Pulmonary artery endothelial cell (primary cell): ENCODE measurements at regions not wholly inside any gene's neighbourhood (a gene's known extent, or its start where the extent isn't known, plus 50 kb on each side); places are given as distances from the start of the nearest gene placed in this dataset.
"Not testable (repeated sequence)": the region's sequence is repeated elsewhere in the genome, so short reads cannot be mapped to it uniquely, and the experiment has no call there.

ENCODE experiments used
- DNase-seq: peaks from one replicate; pipeline ENCODE4 v3.0.0-alpha.2; 2011; ENCODE audit warnings: low read depth, low spot score

- no peak for DNase-seq
Observed at GRCh38 chr7:130845581-130846085, 111.6 kb upstream of the KLF14 start.

DNA sequence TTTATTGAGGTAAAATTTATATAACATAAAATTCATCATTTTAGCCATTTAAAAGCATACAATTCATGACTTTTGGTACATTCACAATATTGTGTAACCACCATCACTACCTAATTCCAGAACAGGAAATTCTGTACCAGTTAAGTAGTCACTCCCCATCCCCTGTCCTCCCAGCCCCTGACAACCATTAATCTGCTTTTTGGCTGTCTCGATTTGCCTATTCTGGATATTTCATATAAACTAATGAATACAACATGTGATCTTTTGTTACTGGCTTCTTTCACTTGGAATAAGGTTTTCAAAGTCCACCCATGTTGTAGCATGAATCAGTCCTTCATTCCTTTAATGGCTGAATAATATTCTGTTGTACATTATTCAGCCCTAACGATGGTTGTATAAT is 115.6 kb upstream of the KLF14 start:
- no peak for DNase-seq

DNA sequence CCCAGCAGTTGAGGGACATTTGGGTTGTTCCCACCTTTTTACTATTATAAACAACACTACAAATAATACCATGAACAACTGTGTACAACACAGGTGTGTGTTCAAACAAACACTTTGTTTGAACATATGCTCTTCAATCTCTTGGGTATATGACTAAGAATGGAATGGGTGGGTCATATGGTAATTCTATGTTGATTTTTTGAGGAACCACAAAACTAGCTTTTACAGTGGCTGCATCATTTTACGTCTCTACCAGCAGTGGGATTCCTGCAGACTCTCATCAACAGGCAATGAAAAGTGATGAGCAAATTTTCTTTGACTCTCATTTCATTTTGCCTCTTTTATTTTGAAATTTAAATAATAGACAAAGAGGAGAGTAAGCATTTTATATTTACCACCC is 116.9 kb upstream of the KLF14 start:
- DNase-seq = no peak

DNA sequence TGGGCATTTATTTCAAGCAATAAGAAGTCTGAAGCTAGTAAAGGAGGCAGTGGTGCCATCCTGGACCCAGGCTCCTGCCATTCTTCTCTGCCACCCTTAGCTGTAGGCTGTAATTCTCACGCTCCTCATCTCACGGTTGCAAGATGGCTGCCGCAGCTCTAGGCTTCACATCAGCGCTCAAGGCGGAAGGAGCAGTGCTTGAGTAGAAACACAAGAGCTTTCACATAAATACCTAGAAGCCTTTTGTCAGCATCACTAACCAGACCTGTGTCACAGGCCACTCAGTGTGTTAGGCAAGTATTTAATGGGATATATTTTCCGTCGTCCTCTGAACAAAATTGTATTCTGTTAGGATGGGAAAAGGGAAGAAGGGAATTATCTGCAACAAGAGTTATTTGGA is 118.9 kb upstream of the KLF14 start:
- DNase-seq = no peak

DNA sequence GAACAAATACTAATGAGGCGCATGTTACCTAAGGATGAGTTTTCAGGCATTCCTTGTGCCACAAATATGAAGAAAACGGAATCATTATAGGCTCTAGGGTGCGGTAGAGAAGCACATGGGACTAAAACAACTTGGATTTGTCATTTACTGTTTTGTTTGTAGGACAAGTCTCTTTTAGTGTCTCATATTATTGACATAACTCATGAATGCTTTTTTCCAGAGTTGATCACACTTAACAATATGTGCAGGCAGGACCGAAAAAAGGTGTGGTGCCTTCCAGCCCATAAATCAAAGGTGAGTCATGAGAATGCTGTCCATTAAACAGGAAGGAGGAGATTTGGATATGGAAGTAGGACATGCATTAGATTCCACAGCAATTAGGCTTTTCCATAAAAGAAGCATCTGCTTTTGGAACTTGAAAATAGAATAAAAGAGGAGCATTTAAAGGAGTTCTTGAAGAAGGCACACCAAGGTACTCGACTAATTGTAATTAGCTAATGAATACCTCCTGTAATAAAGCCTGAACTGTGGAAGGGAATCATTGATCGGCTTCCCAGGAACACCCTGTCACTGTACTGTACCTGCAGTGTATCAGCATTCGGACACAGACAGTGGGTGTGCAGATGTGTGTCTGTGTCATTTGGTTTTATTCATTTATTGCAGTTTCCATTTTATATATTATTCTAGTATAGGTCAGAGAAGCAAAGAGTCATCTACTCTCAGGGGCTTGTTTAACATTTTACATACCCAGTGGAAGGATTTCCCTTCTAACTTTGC is 119.7 kb upstream of the KLF14 start:
- DNase-seq = no peak

DNA sequence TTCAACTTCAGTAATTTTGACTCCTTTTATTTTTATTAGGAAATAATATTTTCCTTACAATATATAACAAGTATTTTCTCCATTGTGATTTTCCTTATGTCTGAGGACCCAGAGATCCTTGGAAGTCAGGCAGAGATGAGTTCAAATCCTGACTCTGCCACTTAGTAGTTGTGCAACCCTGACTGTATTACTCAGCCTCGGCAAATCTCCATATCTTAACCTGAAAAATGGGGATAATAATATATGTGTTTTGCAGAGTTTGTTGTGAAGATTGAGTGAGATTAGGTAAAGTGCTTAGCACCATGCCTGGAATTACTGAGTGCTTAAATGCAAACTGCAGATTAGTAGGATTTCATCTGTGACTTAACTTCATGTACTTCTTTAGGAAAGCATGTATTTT is 120.5 kb upstream of the KLF14 start:
- no peak for DNase-seq

DNA sequence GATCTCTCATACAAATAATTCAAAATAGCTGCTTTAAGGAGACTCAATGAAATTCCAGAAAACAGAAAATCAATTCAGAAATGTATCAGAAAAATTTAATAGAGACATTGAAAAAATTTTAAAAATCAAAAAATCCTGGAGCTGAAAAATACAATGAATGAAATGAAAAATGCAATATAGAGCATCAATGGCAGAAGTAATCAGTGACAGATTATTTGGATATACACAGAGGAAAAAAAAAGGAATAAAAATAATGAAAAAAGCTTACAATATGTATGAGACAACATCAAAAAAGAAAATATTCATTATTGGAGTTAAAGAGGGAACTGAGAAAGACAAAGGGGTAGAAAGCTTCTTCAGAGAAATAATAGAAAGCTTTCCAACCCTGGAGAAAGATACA is 122.9 kb upstream of the KLF14 start:
- no peak for DNase-seq

DNA sequence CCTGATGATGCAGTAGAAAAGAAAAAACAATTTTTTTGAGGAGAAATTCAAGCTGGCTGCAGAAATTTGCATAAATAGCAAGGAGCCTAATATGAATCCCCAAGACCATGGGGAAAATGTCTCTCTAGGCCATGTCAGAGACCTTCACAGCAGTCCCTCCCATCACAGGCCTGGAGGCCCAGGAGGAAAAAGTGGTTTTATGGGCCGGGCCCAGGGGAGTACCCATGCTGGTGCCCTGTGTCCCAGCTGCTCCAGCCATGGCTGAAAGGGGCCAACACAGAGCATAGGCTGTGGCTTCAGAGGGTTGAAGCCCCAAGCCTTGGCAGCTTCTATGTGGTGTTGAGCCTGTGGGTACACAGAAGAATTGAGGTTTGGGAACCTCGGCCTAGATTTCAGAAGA is 126.8 kb upstream of the KLF14 start:
- not testable (repeated sequence) for DNase-seq

DNA sequence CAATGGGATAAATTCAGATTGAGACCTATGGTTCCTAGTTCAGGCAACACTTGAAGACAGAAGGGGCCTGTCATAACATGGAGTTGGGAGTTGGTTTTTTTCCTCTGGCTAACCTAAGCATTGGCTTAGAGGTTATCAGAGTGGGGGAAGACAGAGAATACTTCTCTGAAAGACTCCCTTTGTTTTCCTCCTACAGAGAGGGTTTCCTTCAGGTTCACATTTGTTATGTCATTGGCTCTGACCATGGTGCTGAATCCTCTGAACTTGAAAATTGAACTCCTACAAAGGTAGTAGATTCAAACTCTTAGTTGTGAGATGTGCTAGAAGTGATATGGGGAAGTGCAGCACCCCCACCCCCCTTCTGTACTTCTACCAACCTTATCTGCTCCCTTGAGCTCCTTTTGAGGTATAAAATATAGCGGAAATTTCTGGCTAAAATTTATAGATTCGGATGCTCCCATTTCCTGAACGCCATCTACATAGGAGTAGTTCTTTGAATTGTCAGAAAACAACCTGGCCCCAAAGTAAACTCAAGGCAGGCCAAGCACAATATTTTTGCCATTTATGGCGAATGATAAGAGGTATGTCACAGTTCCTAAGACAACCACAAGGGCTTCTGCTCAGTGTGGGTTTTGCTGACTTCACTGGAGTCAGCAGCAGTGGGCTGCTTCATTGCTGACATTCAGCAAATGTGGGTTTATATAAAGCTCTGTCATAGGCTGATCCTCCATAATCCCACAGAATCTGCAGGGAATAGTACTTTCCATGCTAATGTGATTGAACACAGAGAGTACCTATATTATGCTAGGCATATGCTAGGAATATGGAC is 131.6 kb upstream of the KLF14 start:
- DNase-seq = no peak

GRCh38 chr7:130867039-130867438 is 133.0 kb upstream of the KLF14 start:
- no peak for DNase-seq

DNA sequence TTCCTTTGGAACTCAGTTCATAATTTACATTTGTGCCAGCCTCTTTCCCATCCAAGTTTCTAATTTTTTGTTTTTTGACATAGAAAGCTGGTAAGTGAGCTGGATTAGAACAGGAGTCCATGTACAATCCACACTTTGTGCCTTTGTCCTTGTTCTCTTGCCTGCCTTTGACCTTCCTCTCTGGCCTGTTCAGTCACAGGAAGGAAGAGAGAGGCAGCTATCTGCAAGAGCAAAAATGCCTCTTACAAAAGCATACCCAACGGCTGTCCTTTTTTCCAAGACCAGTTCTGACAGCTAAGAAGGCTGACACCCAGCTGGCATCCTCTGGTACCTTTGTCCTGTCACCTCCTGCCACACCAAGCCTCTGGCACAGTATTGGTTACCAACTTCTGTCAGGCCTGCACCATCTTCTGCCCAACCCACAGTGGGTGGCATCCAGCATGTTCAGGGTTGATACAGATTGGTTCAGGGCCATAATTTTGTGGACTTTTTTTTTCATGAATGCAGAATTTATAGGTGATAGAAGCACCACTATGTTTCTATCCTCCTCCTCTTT is 133.7 kb upstream of the KLF14 start:
- no peak for DNase-seq

DNA sequence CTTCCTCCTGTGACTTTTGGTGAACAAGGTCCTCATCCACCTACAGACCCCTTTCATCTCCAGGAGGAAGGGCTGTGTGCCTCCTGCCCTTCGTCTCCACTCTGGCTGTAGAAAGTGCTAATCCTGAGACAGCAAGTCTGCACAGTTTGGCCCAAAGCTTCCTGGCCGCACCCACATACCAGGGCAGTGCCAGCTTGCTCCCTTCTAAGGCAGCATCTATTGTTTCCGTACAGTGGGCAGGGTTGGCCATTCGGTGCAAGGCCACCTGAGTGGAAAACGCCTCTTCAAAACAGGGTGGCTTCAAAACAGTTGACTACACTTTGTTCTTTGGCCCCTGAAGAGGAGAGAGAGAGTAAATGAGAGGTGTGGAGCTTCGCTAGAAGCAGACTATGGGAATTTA is 134.1 kb upstream of the KLF14 start:
- no peak for DNase-seq

DNA sequence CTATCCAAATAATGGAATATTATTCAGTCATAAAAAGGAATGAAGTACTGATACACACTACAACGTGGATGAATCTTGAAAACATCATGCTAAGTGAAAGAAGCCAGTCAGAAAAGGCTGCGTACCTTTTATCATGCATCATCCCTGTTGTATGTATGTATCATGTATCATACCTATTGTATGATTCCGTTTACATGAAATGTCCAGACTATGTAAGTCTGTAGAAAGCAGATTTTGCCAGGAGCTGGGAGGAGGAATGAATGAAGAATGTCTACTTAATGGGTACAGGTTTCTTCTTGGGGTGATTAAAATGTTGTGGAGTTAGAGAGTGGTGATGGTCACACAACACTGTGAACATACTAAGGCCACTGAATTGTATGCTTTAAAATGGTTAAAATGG is 135.9 kb upstream of the KLF14 start:
- DNase-seq = no peak

GRCh38 chr7:130872341-130872740 is 138.3 kb upstream of the KLF14 start:
- DNase-seq = no peak

DNA sequence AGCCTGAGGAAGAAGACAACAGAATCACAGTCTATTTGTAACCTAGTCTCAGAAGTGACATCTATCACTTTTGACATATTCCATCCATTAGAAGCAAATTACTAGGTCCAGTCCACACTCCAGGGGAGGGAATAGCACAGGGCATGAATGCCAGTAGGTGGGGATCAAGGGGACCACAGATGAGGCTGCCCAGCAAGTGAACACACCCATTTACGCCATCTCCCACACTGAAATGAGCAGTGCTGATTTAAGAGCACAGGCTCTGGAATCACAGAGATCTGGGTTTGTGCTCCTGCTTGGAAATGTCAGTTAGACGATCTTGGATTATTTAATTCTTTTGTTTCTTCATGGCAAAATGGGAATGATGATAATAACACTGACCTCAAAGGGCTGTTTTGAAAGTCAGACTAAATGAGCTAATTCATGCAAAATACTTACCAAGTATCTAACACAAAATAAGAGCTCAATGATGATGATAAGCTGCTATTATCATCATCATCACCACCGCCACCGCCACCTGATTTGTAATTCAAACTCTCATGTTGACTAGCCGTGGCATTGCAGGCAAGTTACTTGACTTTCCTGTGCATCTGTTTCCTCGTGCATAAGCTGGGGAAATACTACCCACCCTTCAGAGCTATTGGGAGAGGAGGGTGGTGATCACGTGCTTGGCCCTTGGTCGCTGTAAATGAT is 138.9 kb upstream of the KLF14 start:
- DNase-seq = no peak

- no peak for DNase-seq
Observed at GRCh38 chr7:130874071-130874915, 140.3 kb upstream of the KLF14 start.

- DNase-seq = no peak
Observed at GRCh38 chr7:130875265-130875741, 141.3 kb upstream of the KLF14 start.

- no peak for DNase-seq
Observed at GRCh38 chr7:130875901-130876300, 141.9 kb upstream of the KLF14 start.

DNA sequence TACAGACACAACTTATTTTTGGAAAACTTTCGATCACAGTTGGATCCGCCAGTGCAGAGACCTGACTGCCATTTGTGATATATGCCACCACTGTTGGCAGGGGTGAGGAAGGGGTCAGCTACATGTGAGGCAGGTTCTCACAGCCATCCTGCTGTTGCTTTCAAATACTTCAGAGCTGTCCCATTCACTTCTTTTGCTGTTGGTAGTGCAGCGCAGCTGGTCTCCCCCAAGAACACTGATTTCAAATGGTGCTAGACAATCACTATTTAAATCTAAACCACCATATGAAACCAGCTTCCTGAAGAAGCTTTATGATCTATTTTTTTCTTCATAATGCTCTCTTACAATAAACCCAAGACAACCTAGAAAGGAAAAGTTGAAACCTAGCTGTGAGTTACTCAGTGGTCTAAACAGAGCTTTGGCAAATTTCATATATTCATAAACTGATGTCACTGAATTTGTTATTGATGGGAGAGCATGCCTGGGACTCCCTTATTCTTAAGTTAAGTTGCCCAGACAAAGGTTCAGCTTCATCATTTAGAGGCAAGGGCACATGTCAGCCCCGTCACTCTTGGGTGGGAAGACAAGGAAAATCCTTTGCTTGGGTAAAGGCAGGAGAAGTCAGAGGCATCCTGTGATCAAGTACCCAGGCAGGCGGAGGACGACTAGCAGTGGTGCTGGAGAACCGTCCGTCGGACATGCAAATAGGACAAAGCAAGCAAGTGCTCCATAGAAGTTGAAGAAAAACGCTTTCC is 143.4 kb upstream of the KLF14 start:
- no peak for DNase-seq

DNA sequence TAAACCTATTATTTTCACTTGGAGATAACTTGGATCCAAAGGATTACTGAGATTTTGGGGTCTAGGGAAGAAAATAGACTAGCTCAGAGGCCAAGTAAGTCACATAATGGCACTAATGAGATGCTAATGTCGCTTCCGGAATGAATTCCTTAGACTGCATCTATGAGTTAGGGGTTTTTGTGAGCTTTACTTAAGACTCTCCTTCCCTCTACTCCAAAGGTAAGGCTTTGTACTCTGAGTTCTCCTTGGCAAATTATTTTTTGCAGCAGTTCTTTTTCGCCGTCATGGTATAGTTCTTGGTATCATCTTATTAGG is 143.9 kb upstream of the KLF14 start:
- no peak for DNase-seq
